Activated CD4-positive, alpha-beta T cell treated with anti-CD3 and anti-CD28 coated beads, Interleukin-10, Interleukin-2, amounts not matched to agents 100 ng/mL and 50 ng/mL, durations not matched to agents 16 hours and 8 hours (primary cell): ENCODE measurements at regions not wholly inside any gene's neighbourhood (a gene's known extent, or its start where the extent isn't known, plus 50 kb on each side); places are given as distances from the start of the nearest gene placed in this dataset.

Experiments used
- DNase-seq: peaks from one replicate; pipeline ENCODE4 v3.0.0-alpha.2; 2020

DNA sequence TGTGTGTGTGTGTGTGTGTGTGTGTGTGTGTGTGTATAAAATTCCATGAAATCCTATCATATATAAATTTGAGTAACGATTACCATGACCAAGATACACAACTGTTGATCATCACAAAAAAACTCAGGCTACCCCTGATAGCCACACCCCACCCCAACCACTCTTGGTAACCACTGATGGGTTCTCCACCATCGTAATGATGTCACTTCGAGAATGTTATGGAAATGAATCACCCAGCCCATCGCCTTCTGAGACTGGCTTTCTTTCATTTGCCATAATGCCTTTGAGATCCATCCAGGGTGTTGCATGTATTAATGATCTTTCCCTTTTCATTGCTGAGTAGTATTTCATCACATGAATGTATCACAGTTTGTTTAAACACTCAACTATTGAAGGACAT, 496.0 kb downstream of the MIAT start:
- DNase-seq: peak; percentile 5

DNA sequence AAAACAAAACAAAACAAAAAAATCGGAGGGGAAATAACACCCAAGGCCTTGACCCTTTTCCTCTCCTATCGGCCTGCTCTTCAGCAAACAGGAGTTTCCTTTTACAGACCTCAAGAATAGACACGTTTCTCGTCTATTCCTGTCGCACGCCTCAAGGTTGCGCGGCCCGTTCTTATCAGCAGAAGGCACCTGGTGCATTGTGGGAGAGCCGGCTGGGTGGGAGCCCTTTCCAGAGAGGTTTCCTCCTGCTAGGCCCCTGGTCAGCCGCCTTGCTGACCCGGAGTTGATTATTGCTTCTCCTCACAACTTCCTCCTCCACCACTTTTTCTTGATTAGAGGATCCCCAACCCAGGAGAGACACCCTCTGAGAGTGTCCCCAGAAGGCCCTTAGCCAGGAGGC, 497.3 kb downstream of the MIAT start:
- DNase-seq: no peak

- no peak for DNase-seq
Measured at GRCh38 chr22:27156821-27157489, 499.6 kb downstream of the MIAT start.

- DNase-seq: no peak
Measured at GRCh38 chr22:27157666-27158370, 500.4 kb downstream of the MIAT start.

- no peak for DNase-seq
Measured at GRCh38 chr22:27159016-27159415, 501.6 kb downstream of the MIAT start.

GRCh38 chr22:27159716-27160295, 502.4 kb downstream of the MIAT start:
- DNase-seq: no peak

DNA sequence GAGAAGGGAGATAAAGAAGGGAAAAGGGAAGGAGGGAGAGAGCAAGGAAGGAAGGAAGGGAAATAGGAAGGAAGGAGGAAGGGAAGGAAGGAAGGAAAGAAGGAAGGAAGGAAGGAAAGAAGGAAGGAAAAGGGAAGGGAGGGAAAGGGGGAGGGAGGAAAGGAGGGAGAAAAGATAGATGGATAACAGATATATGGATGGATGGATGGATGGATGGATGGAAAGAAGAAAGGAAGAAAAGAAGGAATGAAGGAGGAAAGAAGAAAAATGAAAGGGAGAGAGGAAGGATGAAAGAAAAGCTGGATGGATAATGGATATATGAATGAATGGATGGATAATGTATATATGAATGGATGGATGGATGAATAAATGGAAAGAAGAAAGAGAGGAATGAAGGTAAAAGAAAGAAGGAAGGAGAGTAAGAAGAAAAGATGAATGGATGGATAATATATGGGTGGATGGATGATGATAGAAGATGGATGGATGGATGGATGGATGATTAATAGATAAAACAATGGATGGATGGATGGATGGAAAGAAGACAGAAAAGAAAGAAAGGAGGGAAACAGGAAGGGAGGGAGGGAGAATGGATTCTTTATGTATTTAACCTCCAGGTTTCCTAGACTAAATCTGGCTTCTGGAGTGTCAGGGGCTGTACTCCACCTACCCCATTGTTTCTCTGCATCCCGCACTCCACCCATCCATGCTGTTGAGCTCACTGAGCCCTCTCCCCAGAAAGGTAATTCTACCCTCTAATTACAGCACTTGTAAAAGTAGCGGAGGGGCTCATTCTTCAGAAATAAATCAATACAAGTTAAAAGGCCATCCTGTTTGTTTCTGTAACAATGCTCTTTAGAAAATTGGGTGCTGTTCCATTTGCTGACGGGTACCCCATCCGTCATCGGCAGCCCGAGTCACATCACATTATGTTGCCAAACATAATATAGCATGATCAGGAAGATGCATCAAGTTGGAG, 506.1 kb downstream of the MIAT start:
- DNase-seq: no peak

GRCh38 chr22:27164781-27165503, 507.6 kb downstream of the MIAT start:
- DNase-seq: no peak

DNA sequence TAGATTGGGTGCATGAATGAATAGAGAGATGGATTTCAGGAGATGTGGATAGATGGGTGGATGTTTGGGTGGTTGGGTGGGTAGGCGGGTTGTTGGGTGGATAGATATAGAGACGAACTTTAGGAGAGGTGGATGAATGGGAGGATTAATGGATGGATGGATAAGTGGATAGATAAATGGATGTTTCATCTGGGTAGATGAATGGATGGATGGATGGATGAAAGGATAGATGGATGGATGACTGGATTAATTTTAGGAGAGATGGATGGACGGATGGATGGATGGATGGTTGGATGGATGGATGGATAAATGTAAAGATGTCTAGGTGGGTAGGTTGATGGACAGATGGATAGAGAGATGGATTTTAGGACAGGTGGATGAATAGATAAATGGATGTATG, 511.3 kb downstream of the MIAT start:
- DNase-seq: no peak

DNA sequence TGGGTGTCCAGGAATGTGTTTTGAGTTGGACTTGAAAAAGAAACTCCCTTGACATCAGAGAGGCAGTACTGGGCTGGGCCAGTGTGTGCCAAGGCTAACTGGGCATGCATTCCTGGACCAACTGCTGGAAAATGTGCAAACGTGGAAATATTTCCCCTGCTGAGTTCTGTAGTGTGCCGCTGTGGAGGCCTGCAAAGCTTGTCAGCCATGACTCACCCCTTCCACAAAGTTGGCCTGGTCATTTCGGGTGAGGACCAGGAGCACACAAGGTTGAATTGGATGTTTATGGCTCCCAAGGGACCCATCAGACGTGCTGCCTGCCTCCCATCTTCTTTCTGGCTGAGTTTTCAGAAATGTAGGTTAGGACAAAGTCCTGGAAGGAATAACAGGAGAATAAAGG, 513.1 kb downstream of the MIAT start:
- no peak for DNase-seq

- DNase-seq: no peak
Measured at GRCh38 chr22:27171212-27171611, 513.8 kb downstream of the MIAT start.

DNA sequence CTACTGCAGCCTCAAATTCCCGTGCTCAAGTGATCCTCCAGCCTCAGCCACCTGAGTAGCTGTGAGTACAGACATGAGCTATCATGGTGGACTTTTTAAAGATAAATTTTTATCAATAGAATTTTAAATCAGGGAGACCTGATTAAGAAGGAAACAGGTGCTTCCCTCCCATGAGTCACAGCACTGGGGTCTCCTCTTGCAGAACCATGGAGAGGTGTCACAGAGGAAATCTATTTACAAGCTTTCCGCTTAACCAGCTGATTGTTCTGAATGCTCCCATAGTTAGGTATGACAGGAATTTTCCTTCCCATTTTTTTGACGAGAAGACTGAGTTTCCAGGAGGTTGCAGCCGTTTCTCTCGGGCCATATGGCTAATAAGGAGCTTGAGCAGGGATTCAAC, 516.1 kb downstream of the MIAT start:
- no peak for DNase-seq

GRCh38 chr22:27175021-27175838, 517.8 kb downstream of the MIAT start:
- no peak for DNase-seq

DNA sequence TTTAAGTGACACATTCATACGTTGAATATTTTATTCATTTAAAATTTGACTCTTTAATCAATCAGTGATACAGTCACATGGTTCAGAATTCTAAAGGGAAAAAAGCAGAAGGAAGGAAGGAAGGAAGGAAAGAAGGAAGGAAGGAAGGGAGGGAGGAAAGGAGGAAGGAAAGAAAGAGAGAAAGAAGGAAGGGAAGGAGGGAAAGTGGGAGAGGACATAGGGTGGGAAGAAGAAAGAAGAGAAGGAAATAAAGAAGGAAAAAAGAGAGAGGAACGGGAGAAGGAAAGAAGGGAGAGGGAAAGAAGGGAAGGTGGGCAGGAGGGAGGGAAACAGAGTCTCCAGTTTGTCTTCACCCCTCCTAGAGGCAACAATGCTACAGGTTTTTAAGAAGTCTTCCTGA, 518.6 kb downstream of the MIAT start:
- no peak for DNase-seq

- DNase-seq: no peak
Measured at GRCh38 chr22:27179161-27179560, 521.8 kb downstream of the MIAT start.

- DNase-seq: no peak
Measured at GRCh38 chr22:27181537-27181936, 524.1 kb downstream of the MIAT start.

DNA sequence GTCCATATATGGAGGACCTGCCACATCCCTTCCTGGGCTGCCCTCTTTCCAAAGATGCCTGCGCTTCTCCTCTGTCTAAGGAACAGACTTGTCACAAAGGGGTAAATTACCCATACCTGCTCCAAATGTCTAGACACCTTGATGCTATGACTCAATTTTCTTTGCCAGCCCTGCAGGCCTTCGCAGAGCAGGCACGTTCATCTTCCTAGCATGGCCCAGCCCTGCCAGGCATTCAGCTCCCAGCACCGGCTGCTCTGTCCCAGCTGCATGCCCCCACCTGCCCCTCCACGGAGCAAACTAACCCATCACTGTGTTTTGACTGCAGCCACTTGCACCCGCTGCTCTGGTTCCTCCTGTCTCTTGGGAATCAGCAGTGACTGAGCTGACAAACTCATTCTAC, 526.1 kb downstream of the MIAT start:
- DNase-seq: no peak

DNA sequence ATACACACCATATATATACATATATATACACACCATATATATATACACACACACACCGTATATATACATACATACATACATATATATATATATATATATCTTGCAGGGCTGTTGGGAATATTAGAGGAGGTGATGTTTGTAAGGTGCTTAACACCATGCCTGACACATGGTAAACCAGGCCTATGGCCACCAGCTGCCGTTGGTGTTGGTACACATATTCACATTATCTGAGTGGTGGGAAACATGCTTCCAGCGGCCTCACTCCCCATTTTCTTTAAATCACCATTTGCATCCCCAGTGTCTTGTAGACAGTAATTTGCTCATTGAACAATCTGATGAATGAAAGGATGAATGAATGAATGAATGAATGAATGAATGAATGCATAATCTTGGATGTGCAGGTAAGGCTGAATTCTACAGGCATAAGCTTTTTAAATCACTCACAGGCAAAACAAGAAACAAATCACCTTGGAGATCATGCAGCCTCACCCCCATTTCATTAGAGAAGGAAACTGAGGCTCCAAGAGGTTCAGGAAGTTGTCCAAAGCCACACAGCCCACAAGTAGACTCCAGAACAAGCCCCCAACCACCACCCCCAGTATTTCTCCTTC, 527.8 kb downstream of the MIAT start:
- DNase-seq: no peak

DNA sequence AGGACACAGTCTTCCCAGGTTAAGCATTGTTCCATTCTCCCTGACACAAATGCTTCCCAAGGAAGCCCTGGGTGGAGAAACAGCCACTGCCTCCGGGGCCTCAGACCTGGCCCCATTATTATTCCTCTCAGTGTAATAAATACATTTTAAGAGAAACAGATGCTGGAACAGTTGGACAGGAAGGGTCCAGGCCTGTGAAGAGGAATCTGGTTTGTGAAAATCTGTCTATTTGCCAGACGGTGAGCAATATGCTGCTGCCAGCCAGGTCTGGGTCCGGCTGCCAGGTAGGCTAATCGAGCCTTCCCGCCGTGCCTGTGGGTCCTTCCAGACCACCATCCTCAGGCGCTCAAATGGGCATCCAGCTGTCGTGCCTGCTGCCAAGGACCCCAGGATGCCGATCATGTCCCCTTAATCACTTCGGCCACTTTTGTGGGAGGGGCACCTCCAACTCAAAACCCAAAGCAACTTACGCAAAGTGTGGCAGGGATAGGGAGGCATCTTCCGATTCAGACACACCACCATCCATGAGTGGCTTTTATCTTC, 528.4 kb downstream of the MIAT start:
- DNase-seq: no peak

- no peak for DNase-seq
Measured at GRCh38 chr22:27186643-27187042, 529.3 kb downstream of the MIAT start.
